NT2/D1 (cell line): ENCODE measurements at regions not wholly inside any gene's neighbourhood (a gene's known extent, or its start where the extent isn't known, plus 50 kb on each side); places are given as distances from the start of the nearest gene placed in this dataset.

Source experiments
- YY1 ChIP-seq: IDR thresholded peaks from 2 replicates; pipeline ENCODE4 v1.6.1; 2011; ENCODE audit not compliant: insufficient read length, insufficient read depth
- ZNF274 ChIP-seq: IDR thresholded peaks from 2 replicates; pipeline ENCODE4 v1.6.1; 2011; ENCODE audit warnings: mild to moderate bottlenecking, low read depth, low read length

GRCh38 chr5:28947865-28948264 lies 1909.5 kb upstream of the CDH9 start:
- TF ChIP-seq ZNF274, result no peak
- TF ChIP-seq YY1, result no peak
